IMR-90 (cell line): ENCODE measurements at regions not wholly inside any gene's neighbourhood (a gene's known extent, or its start where the extent isn't known, plus 50 kb on each side); places are given as distances from the start of the nearest gene placed in this dataset.

Experiments
- ATAC-seq: fragments of 200-7000 bp; cut with Tn5 transposase; 2 replicates; pipeline ENCODE4 v1.9.1; 2020; ENCODE audit warnings: low read depth, mild to moderate bottlenecking, moderate library complexity
- BruUV-seq: library from RNA; stranded (reverse); fragments of 400-500 nt; replicated peaks from 2 replicates; lab custom pipeline; 2021; lab: Mats Ljungman, UMichigan
- CTCF ChIA-PET: fragments of 300-600 bp; formaldehyde crosslinking; extraction: SDS; loops from one replicate; lab custom pipeline; 2021; ENCODE audit warnings: antibody characterized with exemption; lab: Yijun Ruan, JAX
- POLR2A ChIA-PET: fragments of 300-600 bp; sonication (Branson Sonifier 250); formaldehyde crosslinking; loops from one replicate; lab custom pipeline; 2022; ENCODE audit warnings: antibody characterized with exemption; ENCODE audit not compliant: unreplicated experiment; lab: Charles Lee
- DNase-seq: peaks from one replicate; pipeline ENCODE4 v3.0.0; 2013
- H2AFZ ChIP-seq: replicated peaks from 2 replicates; pipeline ENCODE3; 2013; ENCODE audit warnings: low read length, mild to moderate bottlenecking; ENCODE audit not compliant: poor library complexity
- H2AK5ac ChIP-seq: 2 replicates; pipeline ENCODE4 v1.6.1; 2013; ENCODE audit warnings: low read depth, low read length, inconsistent platforms
- H2AK9ac ChIP-seq: replicated peaks from 2 replicates; pipeline ENCODE3; 2013; ENCODE audit warnings: mild to moderate bottlenecking, low read depth, low read length, moderate library complexity; ENCODE audit not compliant: poor library complexity
- H2BK120ac ChIP-seq: 2 replicates; pipeline ENCODE4 v1.6.1; 2013; ENCODE audit warnings: low read depth, low read length, inconsistent platforms
- H2BK15ac ChIP-seq: 3 replicates; pipeline ENCODE4 v1.6.1; 2013; ENCODE audit warnings: low read depth, low read length, inconsistent platforms
- H2BK20ac ChIP-seq: 2 replicates; pipeline ENCODE4 v1.6.1; 2013; ENCODE audit warnings: low read depth, mild to moderate bottlenecking, inconsistent platforms, low read length, moderate library complexity
- H2BK5ac ChIP-seq: 2 replicates; pipeline ENCODE4 v1.6.1; 2013; ENCODE audit warnings: mild to moderate bottlenecking, low read depth, low read length, inconsistent platforms; ENCODE audit not compliant: poor library complexity, severe bottlenecking
- H3K14ac ChIP-seq: replicated peaks from 2 replicates; pipeline ENCODE4 v1.6.1; 2013; ENCODE audit warnings: low read depth, low read length, inconsistent platforms
- H3K18ac ChIP-seq: 2 replicates; pipeline ENCODE4 v1.6.1; 2013; ENCODE audit warnings: low read depth, low read length, control low read depth
- H3K23ac ChIP-seq: 2 replicates; pipeline ENCODE4 v1.6.1; 2013; ENCODE audit warnings: low read depth, low read length, inconsistent platforms
- H3K27ac ChIP-seq: 2 replicates; pipeline ENCODE4 v1.5.1; 2013; ENCODE audit warnings: mild to moderate bottlenecking, control low read depth, low read length; ENCODE audit not compliant: insufficient read depth
- H3K27me3 ChIP-seq: 2 replicates; pipeline ENCODE4 v1.6.1; 2013; ENCODE audit warnings: low read length; ENCODE audit not compliant: control insufficient read depth, insufficient read depth
- H3K36me3 ChIP-seq: 2 replicates; pipeline ENCODE4 v1.6.1; 2013; ENCODE audit warnings: low read length, mixed read lengths; ENCODE audit not compliant: control insufficient read depth, insufficient read depth
- H3K4ac ChIP-seq: 2 replicates; pipeline ENCODE4 v1.6.1; 2013; ENCODE audit warnings: low read depth, low read length, inconsistent platforms
- H3K4me1 ChIP-seq: 2 replicates; pipeline ENCODE4 v1.6.1; 2013; ENCODE audit warnings: low read length, mixed read lengths; ENCODE audit not compliant: control insufficient read depth, insufficient read depth
- H3K4me2 ChIP-seq: 2 replicates; pipeline ENCODE4 v1.6.1; 2013; ENCODE audit warnings: low read depth, mild to moderate bottlenecking, control low read depth, low read length, moderate library complexity
- H3K4me3 ChIP-seq: 2 replicates; pipeline ENCODE4 v1.5.1; 2013; ENCODE audit warnings: low read depth, mild to moderate bottlenecking, control low read depth, low read length, moderate library complexity; ENCODE audit not compliant: insufficient read depth
- H3K56ac ChIP-seq: 2 replicates; pipeline ENCODE4 v1.6.1; 2013; ENCODE audit warnings: low read length, inconsistent platforms; ENCODE audit not compliant: insufficient read depth; ENCODE audit errors: extremely low read depth
- H3K79me1 ChIP-seq, 2 experiments: 2 replicates each; pipeline ENCODE4 v1.6.1; 2013; ENCODE audit warnings: low read length in 2 of 2, inconsistent platforms in 1 of 2, low read depth in 1 of 2
- H3K9ac ChIP-seq: 2 replicates; pipeline ENCODE4 v1.6.1; 2013; ENCODE audit warnings: low read depth, low read length, control low read depth
- H3K9me1 ChIP-seq: 2 replicates; pipeline ENCODE4 v1.6.1; 2013; ENCODE audit warnings: low read length, inconsistent platforms; ENCODE audit not compliant: insufficient read depth
- H3K9me3 ChIP-seq: 2 replicates; pipeline ENCODE4 v1.6.1; 2013; ENCODE audit warnings: low read length; ENCODE audit not compliant: control insufficient read depth, insufficient read depth
- H4K20me1 ChIP-seq: 2 replicates; pipeline ENCODE4 v1.6.1; 2013; ENCODE audit warnings: low read length, inconsistent platforms; ENCODE audit not compliant: insufficient read depth
- H4K5ac ChIP-seq: 2 replicates; pipeline ENCODE4 v1.6.1; 2013; ENCODE audit warnings: mild to moderate bottlenecking, low read depth, low read length, control low read depth
- H4K8ac ChIP-seq, 2 experiments: 2 replicates each; pipeline ENCODE4 v1.6.1; 2013; ENCODE audit warnings: low read depth in 2 of 2, low read length in 2 of 2, control low read depth in 1 of 2, inconsistent platforms in 1 of 2
- H4K91ac ChIP-seq: 2 replicates; pipeline ENCODE4 v1.6.1; 2013; ENCODE audit warnings: low read depth, low read length, inconsistent platforms; ENCODE audit not compliant: insufficient read depth
- BHLHE40 ChIP-seq: fragments of 150-350 bp; IDR thresholded peaks from 2 replicates; pipeline ENCODE4 v1.6.1; 2016; ENCODE audit warnings: mild to moderate bottlenecking, low read depth, low read length
- CEBPB ChIP-seq: IDR thresholded peaks from 2 replicates; pipeline ENCODE4 v1.6.1; 2012; ENCODE audit warnings: low read depth, low read length, improper control_type of control experiment
- CTCF ChIP-seq: conservative IDR thresholded peaks from 2 replicates; pipeline ENCODE4 v1.5.1; 2012; ENCODE audit warnings: mild to moderate bottlenecking, low read depth, low read length, improper control_type of control experiment
- ELK1 ChIP-seq: fragments of 150-350 bp; IDR thresholded peaks from 2 replicates; pipeline ENCODE4 v1.6.1; 2016; ENCODE audit warnings: low read depth, mild to moderate bottlenecking, low read length, moderate library complexity, borderline replicate concordance
- FOS ChIP-seq: fragments of 150-350 bp; IDR thresholded peaks from 2 replicates; pipeline ENCODE4 v1.6.1; 2016; ENCODE audit warnings: low read depth, low read length
- MAZ ChIP-seq: IDR thresholded peaks from 2 replicates; pipeline ENCODE4 v1.6.1; 2012; ENCODE audit warnings: low read depth, mild to moderate bottlenecking, low read length, improper control_type of control experiment, moderate library complexity, borderline replicate concordance
- MXI1 ChIP-seq: IDR thresholded peaks from 2 replicates; pipeline ENCODE4 v1.6.1; 2012; ENCODE audit warnings: low read depth, mild to moderate bottlenecking, low read length, moderate library complexity, borderline replicate concordance
- NFE2L2 ChIP-seq: fragments of 150-350 bp; IDR thresholded peaks from 2 replicates; pipeline ENCODE4 v1.6.1; 2016; ENCODE audit warnings: low read depth, mild to moderate bottlenecking, low read length
- RFX5 ChIP-seq: IDR thresholded peaks from 2 replicates; pipeline ENCODE4 v1.8.0; 2012; ENCODE audit warnings: low read depth, mild to moderate bottlenecking, low read length, moderate library complexity
- WGBS, 2 experiments: methylation state at CpG; one replicate each; pipeline versions ENCODE4 v1.1.5 to v1.1.7; 2013; ENCODE audit warnings: missing lambda C conversion rate in 2 of 2; ENCODE audit not compliant: insufficient read length in 1 of 2; ENCODE audit errors: extremely low coverage in 2 of 2; 5-methylcytosine and 5-hydroxymethylcytosine counted together
- dilution Hi-C: fragments of 300-500 bp; cut with HindIII; formaldehyde crosslinking; loops from one replicate; pipeline ENCODE4 v1.14.3; 2018; ENCODE audit warnings: low sequenced_read_pairs; ENCODE audit not compliant: unreplicated experiment
- in situ Hi-C: fragments of 300-500 bp; cut with MboI; formaldehyde crosslinking; loops from 3 replicates; pipeline ENCODE4 v1.14.3; 2019; ENCODE audit warnings: low sequenced_read_pairs, inconsistent platforms, mixed read lengths
- intact Hi-C: fragments of 100-400 bp; cut with micrococcal nuclease; formaldehyde crosslinking; loops from 2 replicates; pipeline ENCODE4 v1.10.0; 2022

- Histone ChIP-seq H3K4me3 (no peak overlapping the region), H2AK9ac (no peak overlapping the region), H3K9me3 (no peaks in the 10 kb centered on the region), H3K14ac (no peak overlapping the region), H3K4ac (no peak overlapping the region), H3K23ac (no peak overlapping the region), H3K18ac (no peak overlapping the region), H3K79me1 (no peaks in the 10 kb centered on the region), H2AK5ac (no peak overlapping the region), H4K5ac (no peak overlapping the region), H3K27ac (no peak overlapping the region), H2BK20ac (no peak overlapping the region), H3K4me2 (no peak overlapping the region), H3K4me1 (no peaks in the 10 kb centered on the region), H4K91ac (no peak overlapping the region), H3K36me3 (no peaks in the 10 kb centered on the region), H4K20me1 (no peaks in the 10 kb centered on the region), H3K9me1 (no peaks in the 10 kb centered on the region), H2BK120ac (no peak overlapping the region), H3K56ac (no peak overlapping the region), H2BK5ac (no peak overlapping the region), H2AFZ (no peak overlapping the region), H3K9ac (no peak overlapping the region), H3K27me3 (peaks cover 7% of the 10 kb centered on the region), H2BK15ac (no peak overlapping the region), H4K8ac (no peak overlapping the region)
- BruUV-seq: no TSS peak
- no peak for DNase-seq
- no peak for ATAC-seq
- TF ChIP-seq CTCF: no peak
- TF ChIP-seq NFE2L2: no peak
- TF ChIP-seq FOS: no peak
- no peak for TF ChIP-seq ELK1
- no peak for TF ChIP-seq MAZ
- no peak for TF ChIP-seq BHLHE40
- TF ChIP-seq RFX5: no peak
- TF ChIP-seq CEBPB: no peak
- TF ChIP-seq MXI1: no peak
- WGBS, 2 experiments: 100% methylated on average over 1 of the region's 4 CpGs; no CpG with 5 or more reads in 1 of the 2 experiments
- intact Hi-C loops: no loop called here
- dilution Hi-C loops: no loop called here
- ChIA-PET POLR2A (no interaction called here), CTCF (no interaction called here)
- in situ Hi-C loops: no loop called here
Observed at GRCh38 chr5:82663225-82663624, 385.1 kb upstream of the RPS23 start.
